ENCODE measurements at regions not wholly inside any gene's neighbourhood (a gene's known extent, or its start where the extent isn't known, plus 50 kb on each side); places are given as distances from the start of the nearest gene placed in this dataset.
A peak's percentile ranks its signal among the peaks of the same experiment; 100 is the strongest.

GRCh38 chr5:174818430-174818829, 94.0 kb downstream of the MSX2 start:
- Histone ChIP-seq H3K27me3 (no peaks in the 10 kb centered on the region), H3K9me3 (no peaks in the 10 kb centered on the region), H3K4me1 (no peaks in the 10 kb centered on the region), H3K27ac (no peak overlapping the region), H3K4me3 (no peak overlapping the region), H3K36me3 (no peaks in the 10 kb centered on the region)
- no peak for ATAC-seq
- TF ChIP-seq POLR2A (IDR thresholded peaks at IDR 0.05) (no peak), CTCF (IDR thresholded peaks at IDR 0.05) (no peak)
- intact Hi-C loops (cut with DNase I), result no loop called here
- WGBS (ENCODE audit: insufficient coverage, low coverage, low lambda C conversion rate, missing lambda C conversion rate), result 78% methylated on average over 2 of the region's 2 CpGs
- no peak for DNase-seq

DNA sequence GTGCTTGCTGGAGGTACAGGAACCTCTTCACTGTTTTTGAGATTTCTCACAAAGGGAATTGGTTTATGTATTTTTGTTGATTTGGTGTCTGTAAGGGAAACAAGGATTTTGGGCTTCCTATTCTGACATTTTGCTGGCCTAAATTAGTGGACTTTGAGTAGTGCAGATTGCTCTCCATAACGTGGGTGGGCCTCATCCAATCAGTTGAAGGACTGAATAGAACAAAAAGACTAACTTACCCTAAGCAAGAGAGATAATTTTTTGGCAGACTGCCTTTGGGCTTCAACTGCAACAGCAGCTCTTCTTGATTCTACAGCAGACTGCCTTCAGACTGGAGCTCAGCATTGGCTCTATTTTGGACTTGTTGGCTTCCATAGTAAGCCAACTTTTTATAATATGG, 93.2 kb downstream of the MSX2 start:
- no peaks in the 10 kb centered on the region for H3K27me3 ChIP-seq
- no peak overlapping the region for H3K4me3 ChIP-seq
- no peaks in the 10 kb centered on the region for H3K4me1 ChIP-seq
- intact Hi-C loops (cut with DNase I), result no loop called here
- ATAC-seq (no peak), DNase-seq (no peak)
- WGBS (ENCODE audit: insufficient coverage, low coverage, low lambda C conversion rate, missing lambda C conversion rate), result 33% methylated on average over 1 of the region's 1 CpG
- H3K27ac ChIP-seq, result no peak overlapping the region
- H3K36me3 ChIP-seq, result no peaks in the 10 kb centered on the region
- no peaks in the 10 kb centered on the region for H3K9me3 ChIP-seq
- no peak for TF ChIP-seq POLR2A (IDR thresholded peaks at IDR 0.05)
- no peak for TF ChIP-seq CTCF (IDR thresholded peaks at IDR 0.05)

- no peak overlapping the region for H3K4me3 ChIP-seq
- TF ChIP-seq CTCF (IDR thresholded peaks at IDR 0.05) (peak in 1 of 4 donors; percentile 18), POLR2A (IDR thresholded peaks at IDR 0.05) (no peak)
- no peaks in the 10 kb centered on the region for H3K4me1 ChIP-seq
- no peaks in the 10 kb centered on the region for H3K27me3 ChIP-seq
- WGBS (ENCODE audit: insufficient coverage, low coverage, low lambda C conversion rate, missing lambda C conversion rate), result 12% methylated on average over 2 of the region's 2 CpGs
- DNase-seq (no peak), ATAC-seq (no peak)
- H3K9me3 ChIP-seq, result no peaks in the 10 kb centered on the region
- H3K36me3 ChIP-seq, result no peaks in the 10 kb centered on the region
- no peak overlapping the region for H3K27ac ChIP-seq
- intact Hi-C loops (cut with DNase I), result no loop called here
Measured at GRCh38 chr5:174816858-174817257, 92.5 kb downstream of the MSX2 start.

DNA sequence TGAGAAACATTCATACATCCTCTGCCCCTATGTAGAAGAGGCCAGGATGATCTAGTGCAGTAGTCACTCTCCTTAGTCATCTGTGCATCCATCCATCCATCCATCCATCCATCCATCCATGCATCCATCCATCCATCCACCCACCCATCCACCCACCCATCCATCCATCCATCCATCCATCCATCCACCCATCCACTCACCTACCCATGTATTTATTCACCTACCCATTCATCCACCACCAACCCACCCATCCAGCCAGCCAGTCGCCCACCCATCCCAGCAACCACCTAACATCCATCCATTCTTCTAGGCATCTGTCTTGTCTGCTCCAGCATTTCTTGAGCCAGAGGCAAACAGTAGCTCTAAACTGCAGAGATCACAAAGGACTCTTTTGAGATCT, 87.1 kb downstream of the MSX2 start:
- no peaks in the 10 kb centered on the region for H3K4me1 ChIP-seq

More for the DNA sequence above, 87.1 kb downstream of the MSX2 start:
- Histone ChIP-seq H3K9me3 (no peaks in the 10 kb centered on the region), H3K27me3 (no peaks in the 10 kb centered on the region), H3K27ac (no peak overlapping the region), H3K4me3 (no peak overlapping the region), H3K36me3 (no peaks in the 10 kb centered on the region)
- WGBS (ENCODE audit: insufficient coverage, low coverage, low lambda C conversion rate, missing lambda C conversion rate), result 57% methylated on average over 1 of the region's 1 CpG
- intact Hi-C loops (cut with DNase I), result no loop called here
- no peak for DNase-seq
- ATAC-seq, result no peak
- TF ChIP-seq CTCF (IDR thresholded peaks at IDR 0.05), result no peak
- no peak for TF ChIP-seq POLR2A (IDR thresholded peaks at IDR 0.05)

All from right lobe of liver (tissue), 6 donors.